T-cell (primary cell): ENCODE measurements at regions not wholly inside any gene's neighbourhood (a gene's known extent, or its start where the extent isn't known, plus 50 kb on each side); places are given as distances from the start of the nearest gene placed in this dataset.

Experiments used
- ATAC-seq, 4 experiments: fragments of 200-7000 bp in 3 of 4; fragments of 150-1000 bp in 1 of 4; cut with Tn5 transposase; replicated peaks in 1 of 4; 1 replicate in 3 of 4; 2 replicates in 1 of 4; pipeline ENCODE4 v1.10.0; 2021; ENCODE audit warnings: moderate library complexity in 3 of 4, mild to moderate bottlenecking in 2 of 4, moderate number of reproducible peaks in 1 of 4
- CTCF ChIA-PET, 2 donors: fragments of 300-600 bp; sonication (Branson Sonifier 250); formaldehyde crosslinking; loops; one replicate each; lab custom pipeline; 2022; ENCODE audit warnings: antibody characterized with exemption in 2 of 2; lab: Charles Lee
- POLR2A ChIA-PET, 2 donors: fragments of 300-600 bp; sonication (Branson Sonifier 250); formaldehyde crosslinking; loops; one replicate each; lab custom pipeline; 2022; ENCODE audit warnings: antibody characterized with exemption in 2 of 2; lab: Charles Lee
- DNase-seq, 35 experiments: peaks; one replicate each; pipeline versions ENCODE4 v3.0.0 to v3.0.0-alpha.2; 2013 to 2023
- H3K27ac ChIP-seq: one replicate; pipeline ENCODE4 v1.5.1; 2013; ENCODE audit warnings: low read length
- H3K27me3 ChIP-seq, 2 experiments: replicated peaks in 1 of 2; 1 replicate in 1 of 2; 2 replicates in 1 of 2; pipeline versions ENCODE4 v1.6.1 to v1.7.0; 2013; ENCODE audit warnings: low read length in 1 of 2, mixed read lengths in 1 of 2; ENCODE audit not compliant: control insufficient read depth in 2 of 2, insufficient read depth in 2 of 2; ENCODE audit errors: extremely low read depth in 1 of 2
- H3K36me3 ChIP-seq, 2 donors: 1 replicate in 1 of 2; 2 replicates in 1 of 2; pipeline versions ENCODE4 v1.6.1 to v1.7.0; 2013; ENCODE audit warnings: low read length in 1 of 2; ENCODE audit not compliant: control insufficient read depth in 2 of 2, insufficient read depth in 1 of 2; ENCODE audit errors: extremely low read depth in 1 of 2
- H3K4me1 ChIP-seq, 2 experiments: 1 replicate in 1 of 2; 2 replicates in 1 of 2; pipeline versions ENCODE4 v1.6.1 to v1.7.0; 2013; ENCODE audit warnings: low read length in 2 of 2, mixed read lengths in 1 of 2; ENCODE audit not compliant: insufficient read depth in 2 of 2, control insufficient read depth in 1 of 2; ENCODE audit errors: extremely low read depth in 1 of 2
- H3K4me3 ChIP-seq, 2 donors: 1 replicate in 1 of 2; 2 replicates in 1 of 2; pipeline versions ENCODE4 v1.5.1 to v1.7.0; 2013; ENCODE audit warnings: mild to moderate bottlenecking in 2 of 2, low read length in 1 of 2, moderate library complexity in 1 of 2; ENCODE audit not compliant: control insufficient read depth in 1 of 2; ENCODE audit errors: extremely low read depth in 1 of 2
- H3K9me3 ChIP-seq: 2 replicates; pipeline ENCODE4 v1.7.0; 2013
- H3K27ac Mint-ChIP-seq, 2 donors: one replicate each; pipeline ENCODE4 v1.8.0; 2020 to 2021; ENCODE audit warnings: mild to moderate bottlenecking in 2 of 2, mixed read lengths in 2 of 2
- H3K27me3 Mint-ChIP-seq, 2 donors: one replicate each; pipeline ENCODE4 v1.8.0; 2021 to 2022; ENCODE audit warnings: mixed read lengths in 2 of 2
- H3K36me3 Mint-ChIP-seq: one replicate; pipeline ENCODE4 v1.8.0; 2021; ENCODE audit warnings: mixed read lengths
- H3K4me1 Mint-ChIP-seq, 3 donors: one replicate each; pipeline ENCODE4 v1.8.0; 2020 to 2022; ENCODE audit warnings: mixed read lengths in 3 of 3, mild to moderate bottlenecking in 1 of 3
- H3K4me3 Mint-ChIP-seq, 3 donors: one replicate each; pipeline ENCODE4 v1.8.0; 2020 to 2022; ENCODE audit warnings: mild to moderate bottlenecking in 3 of 3, mixed read lengths in 3 of 3, moderate library complexity in 3 of 3
- H3K9me3 Mint-ChIP-seq, 3 donors: one replicate each; pipeline ENCODE4 v1.8.0; 2020 to 2022; ENCODE audit warnings: mixed read lengths in 3 of 3
- WGBS: methylation state at CpG from one replicate; pipeline ENCODE4 v1.1.5; 2013; ENCODE audit warnings: missing lambda C conversion rate; ENCODE audit not compliant: insufficient coverage; 5-methylcytosine and 5-hydroxymethylcytosine counted together

DNA sequence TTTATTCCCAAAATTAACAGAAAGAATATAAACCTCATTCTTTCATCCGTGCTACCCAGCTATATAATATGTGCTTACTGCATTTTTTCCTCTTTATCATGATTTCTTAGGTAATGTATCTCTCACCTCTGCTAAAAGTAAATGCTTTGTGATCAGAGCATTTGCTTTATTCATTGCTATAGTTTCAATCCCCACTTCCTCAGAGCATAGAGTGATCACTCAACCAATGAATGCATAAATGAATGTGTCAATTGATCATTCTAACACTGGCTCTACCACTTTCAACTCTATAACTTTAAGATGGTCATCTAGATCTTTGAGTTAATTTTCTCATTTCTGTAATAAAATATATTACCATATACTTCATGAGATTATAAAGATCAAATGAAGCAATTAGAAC is 719.2 kb downstream of the CETN3 start:
- Histone ChIP-seq H3K27me3 (no peaks in the 10 kb centered on the region), H3K9me3 (no peaks in the 10 kb centered on the region), H3K27ac (no peak overlapping the region), H3K4me1 (no peaks in the 10 kb centered on the region), H3K4me3 (no peak overlapping the region), H3K36me3 (no peaks in the 10 kb centered on the region)
- Mint-ChIP-seq H3K27me3 (no peaks in the 10 kb centered on the region), H3K4me3 (no peak overlapping the region), H3K36me3 (no peaks in the 10 kb centered on the region), H3K27ac (no peak overlapping the region), H3K4me1 (no peaks in the 10 kb centered on the region), H3K9me3 (peaks cover 0 to 2% (median 0%) of the 10 kb centered on the region in 3 donors)
- ChIA-PET CTCF (no interaction called here), POLR2A (no interaction called here)
- ATAC-seq (no peak), DNase-seq (no peak)
- WGBS, result no CpG with 5 or more reads among the region's 1 CpG

- Histone ChIP-seq H3K9me3 (no peaks in the 10 kb centered on the region), H3K4me3 (no peak overlapping the region), H3K36me3 (no peaks in the 10 kb centered on the region), H3K27ac (no peak overlapping the region), H3K4me1 (no peaks in the 10 kb centered on the region), H3K27me3 (no peaks in the 10 kb centered on the region)
- Mint-ChIP-seq H3K4me1 (no peaks in the 10 kb centered on the region), H3K9me3 (peaks cover 4 to 15% (median 4%) of the 10 kb centered on the region in 3 donors), H3K4me3 (no peak overlapping the region), H3K27ac (no peak overlapping the region), H3K27me3 (no peaks in the 10 kb centered on the region), H3K36me3 (no peaks in the 10 kb centered on the region)
- ChIA-PET CTCF (interaction anchor here in 1 of 2 donors (0.8 kb wide), 1 partner anchor 8 kb away, joined by 3 read pairs; no protein-coding TSS in a partner anchor), POLR2A (no interaction called here)
- WGBS, result 33% methylated on average over 2 of the region's 4 CpGs
- no peak for DNase-seq
- no peak for ATAC-seq
These were observed 723.3 kb downstream of the CETN3 start for GRCh38 chr5:89686081-89686765.

GRCh38 chr5:89676634-89677033 is 732.9 kb downstream of the CETN3 start:
- Mint-ChIP-seq H3K4me3 (no peak overlapping the region), H3K27me3 (no peaks in the 10 kb centered on the region), H3K4me1 (no peaks in the 10 kb centered on the region), H3K27ac (no peak overlapping the region), H3K36me3 (no peaks in the 10 kb centered on the region), H3K9me3 (peaks cover 6 to 22% (median 9%) of the 10 kb centered on the region in 3 donors)
- 50% methylated on average over 1 of the region's 2 CpGs for WGBS
- DNase-seq, result no peak
- H3K27me3 ChIP-seq, result no peaks in the 10 kb centered on the region
- no peaks in the 10 kb centered on the region for H3K4me1 ChIP-seq
- ChIA-PET CTCF (no interaction called here), POLR2A (no interaction called here)
- no peak overlapping the region for H3K4me3 ChIP-seq
- no peaks in the 10 kb centered on the region for H3K9me3 ChIP-seq
- no peak for ATAC-seq
- H3K27ac ChIP-seq, result no peak overlapping the region
- H3K36me3 ChIP-seq, result no peaks in the 10 kb centered on the region

DNA sequence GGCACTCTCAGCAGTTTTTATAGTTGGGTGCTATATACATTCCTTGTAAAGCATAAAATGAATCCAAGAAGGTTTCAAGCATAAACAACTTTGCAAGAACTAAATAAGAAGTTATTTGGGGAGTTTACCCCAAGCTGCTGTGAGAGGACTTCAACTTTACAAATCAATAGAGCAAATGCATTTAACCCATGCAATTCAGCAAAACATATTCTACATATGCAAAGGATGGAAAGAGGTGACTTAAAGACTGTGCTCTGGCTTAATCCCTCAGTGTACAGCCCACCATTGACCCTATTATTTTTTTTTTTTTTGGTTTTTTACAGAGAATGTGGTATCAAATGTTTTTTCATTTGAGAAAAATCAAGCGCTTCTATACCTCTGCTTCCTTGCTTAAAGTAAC is 736.5 kb downstream of the CETN3 start:
- no peak overlapping the region for H3K4me3 Mint-ChIP-seq

GRCh38 chr5:89668821-89669220 is 740.7 kb downstream of the CETN3 start:
- Histone ChIP-seq H3K4me1 (no peaks in the 10 kb centered on the region), H3K36me3 (no peaks in the 10 kb centered on the region), H3K4me3 (no peak overlapping the region), H3K9me3 (no peaks in the 10 kb centered on the region), H3K27ac (no peak overlapping the region), H3K27me3 (no peaks in the 10 kb centered on the region)
- H3K4me3 Mint-ChIP-seq, result no peak overlapping the region
- POLR2A ChIA-PET, result no interaction called here
- H3K4me1 Mint-ChIP-seq, result no peaks in the 10 kb centered on the region
- ATAC-seq (no peak), DNase-seq (no peak)
- 83% methylated on average over 2 of the region's 3 CpGs for WGBS
- H3K27ac Mint-ChIP-seq, result no peak overlapping the region
- H3K27me3 Mint-ChIP-seq, result no peaks in the 10 kb centered on the region
- no peaks in the 10 kb centered on the region for H3K36me3 Mint-ChIP-seq
- H3K9me3 Mint-ChIP-seq, result peaks cover 0 to 18% (median 6%) of the 10 kb centered on the region in 3 donors
- CTCF ChIA-PET, result no interaction called here

More for the DNA sequence above, 736.5 kb downstream of the CETN3 start:
- Mint-ChIP-seq H3K36me3 (no peaks in the 10 kb centered on the region), H3K27ac (no peak overlapping the region), H3K4me1 (no peaks in the 10 kb centered on the region), H3K27me3 (no peaks in the 10 kb centered on the region), H3K9me3 (peaks cover 6 to 12% (median 6%) of the 10 kb centered on the region in 3 donors)
- Histone ChIP-seq H3K9me3 (no peaks in the 10 kb centered on the region), H3K4me1 (no peaks in the 10 kb centered on the region), H3K4me3 (no peak overlapping the region), H3K36me3 (no peaks in the 10 kb centered on the region), H3K27ac (no peak overlapping the region), H3K27me3 (no peaks in the 10 kb centered on the region)
- CTCF ChIA-PET, result no interaction called here
- POLR2A ChIA-PET, result no interaction called here
- no CpG with 5 or more reads among the region's 1 CpG for WGBS
- no peak for DNase-seq
- no peak for ATAC-seq

GRCh38 chr5:89662499-89662898 is 747.1 kb downstream of the CETN3 start:
- Mint-ChIP-seq H3K4me3 (no peak overlapping the region), H3K27me3 (no peaks in the 10 kb centered on the region), H3K9me3 (peaks cover 12 to 31% (median 13%) of the 10 kb centered on the region in 3 donors), H3K27ac (no peak overlapping the region), H3K36me3 (no peaks in the 10 kb centered on the region), H3K4me1 (no peaks in the 10 kb centered on the region)
- Histone ChIP-seq H3K27ac (no peak overlapping the region), H3K36me3 (no peaks in the 10 kb centered on the region), H3K4me3 (no peak overlapping the region), H3K4me1 (no peaks in the 10 kb centered on the region), H3K9me3 (no peaks in the 10 kb centered on the region), H3K27me3 (no peaks in the 10 kb centered on the region)
- ATAC-seq, result no peak
- ChIA-PET CTCF (no interaction called here), POLR2A (no interaction called here)
- no peak for DNase-seq
- WGBS, result 83% methylated on average over 1 of the region's 4 CpGs
